ENCODE measurements at regions not wholly inside any gene's neighbourhood (a gene's known extent, or its start where the extent isn't known, plus 50 kb on each side); places are given as distances from the start of the nearest gene placed in this dataset.

DNA sequence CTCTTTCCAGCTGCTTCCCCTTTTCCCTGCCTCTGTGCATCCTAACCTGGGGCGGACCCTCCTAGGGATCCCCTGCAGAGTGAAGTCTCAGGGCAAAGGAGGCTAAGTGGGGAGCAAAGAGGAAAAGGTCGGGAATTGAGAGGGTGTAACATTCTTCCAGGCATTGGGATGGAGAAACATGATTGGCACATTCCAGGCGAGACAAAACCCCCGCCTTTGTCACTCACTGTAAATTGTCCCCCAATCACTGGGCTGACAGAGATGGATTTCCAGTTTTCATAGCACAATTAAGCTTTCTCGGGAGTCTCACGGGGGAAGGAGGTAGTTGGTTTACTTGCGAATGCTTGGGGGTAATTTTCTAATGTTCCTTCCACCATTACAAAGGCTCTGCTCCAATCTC, 74.9 kb downstream of the MIAT start:
- Histone ChIP-seq H3K27ac (ENCODE audit: low read depth) (no peak overlapping the region), H3K4me3 (ENCODE audit: low read depth, low read length) (no peak overlapping the region), H3K4me1 (ENCODE audit: insufficient read depth) (no peaks in the 10 kb centered on the region), H3K36me3 (ENCODE audit: insufficient read depth) (no peaks in the 10 kb centered on the region)
- WGBS: 86% methylated on average over 7 of the region's 7 CpGs
- no peak for DNase-seq (ENCODE audit: extremely low spot score)

DNA sequence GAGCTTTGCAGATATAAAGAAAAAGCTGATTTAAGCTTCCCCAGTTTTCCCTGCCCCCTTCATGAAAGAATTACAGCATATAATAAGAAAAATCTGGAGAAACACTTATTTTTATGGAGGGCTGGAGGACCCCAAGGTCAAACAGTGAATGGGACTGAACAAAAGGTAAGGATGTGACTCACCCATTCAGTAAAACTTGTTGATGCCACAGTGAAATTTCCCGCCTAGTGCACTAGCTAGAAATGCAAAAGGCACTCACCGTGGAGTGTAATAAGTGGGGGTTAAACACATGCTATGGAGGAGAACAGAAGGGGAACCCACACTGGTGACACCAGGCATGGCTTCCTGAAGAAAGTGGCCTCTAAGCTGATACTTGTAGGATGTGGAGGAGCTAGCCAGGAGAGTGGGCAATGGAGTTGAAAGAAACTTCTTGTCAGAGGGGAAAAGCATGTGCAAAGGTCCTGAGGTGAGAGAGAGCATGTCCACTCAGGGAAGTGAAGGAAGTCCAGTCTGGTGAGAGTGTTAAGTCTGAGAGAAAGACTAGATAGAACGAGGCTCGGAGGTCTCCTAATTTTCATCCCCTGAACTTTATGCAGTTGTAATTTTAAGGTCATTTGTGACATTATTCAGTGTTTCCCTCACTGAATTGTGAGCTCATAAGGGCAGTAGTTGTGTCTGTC, 77.1 kb downstream of the MIAT start:
- no peak for DNase-seq (ENCODE audit: extremely low spot score)
- H3K4me3 ChIP-seq (ENCODE audit: low read depth, low read length): no peak overlapping the region
- 90% methylated on average over 4 of the region's 4 CpGs for WGBS
- H3K4me1 ChIP-seq (ENCODE audit: insufficient read depth): no peaks in the 10 kb centered on the region
- H3K27ac ChIP-seq (ENCODE audit: low read depth): no peak overlapping the region
- no peaks in the 10 kb centered on the region for H3K36me3 ChIP-seq (ENCODE audit: insufficient read depth)

DNA sequence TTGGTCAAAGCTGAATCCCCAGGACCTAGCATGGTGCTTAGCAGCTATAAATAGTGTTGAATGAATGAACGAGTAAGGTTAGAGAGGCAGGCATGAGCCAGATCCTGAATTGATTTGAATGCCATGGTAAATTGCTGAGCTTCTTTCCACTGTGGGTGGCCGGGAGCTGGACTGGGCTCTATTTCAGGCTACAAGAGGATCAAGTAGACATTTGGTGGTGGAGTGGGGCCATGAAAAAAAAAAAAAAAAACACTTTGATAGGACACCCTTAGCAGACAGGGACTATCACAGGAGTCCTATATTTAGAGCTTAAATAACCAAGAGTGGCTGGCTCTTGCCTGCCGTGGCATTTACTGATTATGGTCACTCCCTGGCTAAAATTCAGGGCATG, 77.6 kb downstream of the MIAT start:
- no peaks in the 10 kb centered on the region for H3K4me1 ChIP-seq (ENCODE audit: insufficient read depth)
- H3K4me3 ChIP-seq (ENCODE audit: low read depth, low read length): no peak overlapping the region
- H3K27ac ChIP-seq (ENCODE audit: low read depth): no peak overlapping the region
- no peak for DNase-seq (ENCODE audit: extremely low spot score)
- 77% methylated on average over 3 of the region's 3 CpGs for WGBS
- no peaks in the 10 kb centered on the region for H3K36me3 ChIP-seq (ENCODE audit: insufficient read depth)

DNA sequence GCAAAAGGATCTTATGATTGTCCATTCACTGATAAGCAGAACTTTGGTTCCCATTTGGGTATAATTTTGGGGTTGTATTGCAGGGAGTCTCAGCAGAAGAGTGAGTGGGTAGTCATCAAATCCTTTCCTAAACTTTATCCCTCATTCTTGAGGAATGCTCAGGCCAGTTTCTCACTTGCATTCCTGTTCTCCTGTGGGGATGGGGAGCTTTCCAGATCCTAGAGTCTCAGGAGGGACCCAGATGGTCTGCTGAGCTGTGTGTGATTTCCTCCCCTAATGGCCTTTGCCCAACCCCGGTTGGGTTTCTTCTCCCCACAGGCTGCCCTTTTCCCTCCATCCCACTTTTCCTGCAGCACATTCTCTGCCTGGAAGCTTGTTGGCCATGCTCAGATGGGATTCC, 79.9 kb downstream of the MIAT start:
- no peak for DNase-seq (ENCODE audit: extremely low spot score)
- Histone ChIP-seq H3K4me3 (ENCODE audit: low read depth, low read length) (no peak overlapping the region), H3K36me3 (ENCODE audit: insufficient read depth) (no peaks in the 10 kb centered on the region), H3K4me1 (ENCODE audit: insufficient read depth) (peaks cover 1% of the 10 kb centered on the region), H3K27ac (ENCODE audit: low read depth) (no peak overlapping the region)
- 85% methylated on average over 1 of the region's 1 CpG for WGBS

DNA sequence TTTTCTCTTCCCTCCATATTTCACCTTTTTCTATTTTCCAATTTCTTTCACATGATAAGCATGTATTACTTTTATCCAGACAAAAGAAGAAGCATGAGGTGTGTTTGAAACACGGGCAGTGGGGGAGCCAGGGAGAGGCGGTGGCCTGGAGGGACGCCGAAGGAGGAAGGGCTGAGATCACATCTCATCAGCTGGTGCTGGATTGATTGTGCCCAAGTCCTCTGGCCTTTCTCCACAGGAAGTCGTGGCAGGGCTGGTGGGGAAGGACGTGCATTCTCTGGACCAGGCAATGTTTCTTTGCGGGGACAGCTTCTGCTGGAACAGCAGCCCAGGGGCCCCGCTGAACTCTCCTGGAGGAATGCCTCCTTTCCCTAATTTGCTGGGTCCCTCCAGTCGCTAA, 82.9 kb downstream of the MIAT start:
- WGBS: 66% methylated on average over 9 of the region's 9 CpGs
- H3K27ac ChIP-seq (ENCODE audit: low read depth): no peak overlapping the region
- H3K4me3 ChIP-seq (ENCODE audit: low read depth, low read length): no peak overlapping the region
- no peaks in the 10 kb centered on the region for H3K36me3 ChIP-seq (ENCODE audit: insufficient read depth)
- DNase-seq (ENCODE audit: extremely low spot score): no peak
- H3K4me1 ChIP-seq (ENCODE audit: insufficient read depth): peaks cover 1% of the 10 kb centered on the region

DNA sequence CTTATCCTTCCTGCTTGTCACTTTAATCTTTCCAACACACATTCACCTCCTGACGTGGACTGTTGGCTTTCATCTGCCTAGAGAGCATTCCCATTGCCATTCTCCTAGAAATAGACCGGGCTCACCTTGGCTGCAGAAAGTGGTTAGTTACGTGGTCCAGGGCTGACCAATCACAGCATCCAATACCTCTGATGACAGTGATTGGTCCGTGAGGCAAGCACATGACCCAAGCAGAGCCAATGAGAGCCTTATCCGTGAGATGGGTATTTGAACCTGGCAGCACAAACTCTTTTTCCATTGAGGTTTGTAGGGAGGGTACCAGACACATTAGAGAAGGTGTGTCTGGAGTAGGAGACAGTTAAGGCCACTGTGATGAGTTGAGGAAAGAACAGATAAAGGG, 85.8 kb downstream of the MIAT start:
- 89% methylated on average over 5 of the region's 5 CpGs for WGBS
- no peak overlapping the region for H3K4me3 ChIP-seq (ENCODE audit: low read depth, low read length)
- DNase-seq (ENCODE audit: extremely low spot score): no peak
- no peaks in the 10 kb centered on the region for H3K36me3 ChIP-seq (ENCODE audit: insufficient read depth)
- peaks cover 1% of the 10 kb centered on the region for H3K4me1 ChIP-seq (ENCODE audit: insufficient read depth)
- no peak overlapping the region for H3K27ac ChIP-seq (ENCODE audit: low read depth)

DNA sequence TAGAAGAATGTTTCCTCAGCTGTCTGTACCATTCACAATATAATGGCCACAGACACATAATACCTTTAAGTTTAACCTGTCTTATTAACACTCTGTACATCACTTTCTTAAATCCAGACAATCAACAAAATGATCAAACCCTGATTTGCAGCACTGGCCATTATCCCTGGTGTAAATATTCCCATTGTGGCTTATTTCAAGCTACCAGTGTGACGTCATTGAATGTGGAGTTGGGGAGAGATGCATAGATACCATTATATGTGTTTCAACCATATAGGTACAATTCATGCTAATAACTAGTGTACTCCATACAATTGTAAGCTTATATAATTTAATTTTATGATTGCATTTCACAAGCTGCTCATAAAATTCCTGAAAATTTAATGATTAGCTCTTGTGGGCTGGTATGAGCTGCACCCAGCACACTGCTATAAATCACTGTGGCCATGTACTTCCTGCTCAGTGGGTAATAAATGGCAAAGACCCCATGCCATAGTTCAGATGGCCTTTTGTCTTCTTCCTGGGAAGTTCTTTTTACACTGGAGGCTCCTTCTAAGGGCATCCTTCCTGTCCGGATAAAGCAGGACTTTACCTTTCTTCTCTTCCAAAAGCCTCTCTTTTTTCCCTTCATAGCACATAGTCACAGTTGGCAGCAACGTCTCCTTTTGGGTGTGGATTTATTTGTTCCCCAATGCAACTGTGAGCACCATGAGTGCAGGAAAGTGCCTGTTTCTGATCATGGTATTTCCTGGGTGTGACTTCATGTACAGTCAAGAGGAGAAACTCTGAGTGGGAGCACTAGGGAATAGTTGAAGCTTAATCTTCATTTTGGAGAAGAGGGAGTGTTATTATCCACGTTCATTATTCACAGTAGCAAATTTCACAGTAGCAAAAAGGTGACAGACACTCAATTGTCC, 87.8 kb downstream of the MIAT start:
- no peak overlapping the region for H3K27ac ChIP-seq (ENCODE audit: low read depth)
- H3K4me1 ChIP-seq (ENCODE audit: insufficient read depth): peaks cover 1% of the 10 kb centered on the region
- 70% methylated on average over 4 of the region's 4 CpGs for WGBS
- no peaks in the 10 kb centered on the region for H3K36me3 ChIP-seq (ENCODE audit: insufficient read depth)
- no peak for DNase-seq (ENCODE audit: extremely low spot score)
- no peak overlapping the region for H3K4me3 ChIP-seq (ENCODE audit: low read depth, low read length)

DNA sequence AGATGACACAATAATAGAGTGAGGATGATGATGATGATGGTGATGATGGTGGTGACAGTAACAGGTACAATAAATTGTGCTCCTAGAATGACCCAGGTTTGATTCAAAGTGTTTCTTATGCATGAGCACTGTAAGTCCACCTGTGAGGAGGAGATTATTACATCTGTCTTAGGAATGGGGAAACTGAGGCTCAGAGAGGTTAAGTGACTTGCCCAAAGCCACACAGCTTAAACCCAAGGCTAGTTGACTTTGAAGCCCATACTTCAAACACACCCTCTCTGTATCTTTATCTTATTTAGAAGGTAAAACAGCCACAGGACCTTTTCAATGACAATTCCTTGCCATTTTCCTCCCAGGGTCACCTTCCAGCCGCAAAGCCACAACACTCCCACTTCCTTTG, 88.9 kb downstream of the MIAT start:
- 83% methylated on average over 1 of the region's 1 CpG for WGBS
- Histone ChIP-seq H3K36me3 (ENCODE audit: insufficient read depth) (no peaks in the 10 kb centered on the region), H3K4me3 (ENCODE audit: low read depth, low read length) (no peak overlapping the region), H3K27ac (ENCODE audit: low read depth) (no peak overlapping the region), H3K4me1 (ENCODE audit: insufficient read depth) (no peaks in the 10 kb centered on the region)
- DNase-seq (ENCODE audit: extremely low spot score): no peak

DNA sequence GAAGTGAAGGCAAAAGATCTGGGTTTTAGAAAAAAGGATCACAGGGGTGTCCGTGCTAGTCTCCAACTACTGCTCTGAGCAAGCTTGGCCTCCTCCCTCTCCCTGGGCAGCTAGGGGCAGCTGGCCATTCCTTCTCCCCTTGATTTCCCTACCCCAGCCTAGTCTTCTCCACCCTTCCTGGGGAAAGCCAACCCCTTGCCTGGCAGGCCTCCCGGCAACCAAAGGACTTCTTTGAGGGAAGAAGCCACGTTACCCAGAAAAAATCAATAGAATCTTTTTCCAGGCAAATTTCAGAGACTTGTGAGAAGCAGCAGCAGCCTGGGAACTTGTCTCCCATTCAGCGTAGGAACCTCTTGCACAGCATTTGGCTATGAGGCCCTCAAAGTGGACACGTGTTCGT, 91.5 kb downstream of the MIAT start:
- DNase-seq (ENCODE audit: extremely low spot score): no peak
- no peaks in the 10 kb centered on the region for H3K4me1 ChIP-seq (ENCODE audit: insufficient read depth)
- H3K4me3 ChIP-seq (ENCODE audit: low read depth, low read length): no peak overlapping the region
- no peaks in the 10 kb centered on the region for H3K36me3 ChIP-seq (ENCODE audit: insufficient read depth)
- no peak overlapping the region for H3K27ac ChIP-seq (ENCODE audit: low read depth)
- WGBS: 81% methylated on average over 6 of the region's 6 CpGs

DNA sequence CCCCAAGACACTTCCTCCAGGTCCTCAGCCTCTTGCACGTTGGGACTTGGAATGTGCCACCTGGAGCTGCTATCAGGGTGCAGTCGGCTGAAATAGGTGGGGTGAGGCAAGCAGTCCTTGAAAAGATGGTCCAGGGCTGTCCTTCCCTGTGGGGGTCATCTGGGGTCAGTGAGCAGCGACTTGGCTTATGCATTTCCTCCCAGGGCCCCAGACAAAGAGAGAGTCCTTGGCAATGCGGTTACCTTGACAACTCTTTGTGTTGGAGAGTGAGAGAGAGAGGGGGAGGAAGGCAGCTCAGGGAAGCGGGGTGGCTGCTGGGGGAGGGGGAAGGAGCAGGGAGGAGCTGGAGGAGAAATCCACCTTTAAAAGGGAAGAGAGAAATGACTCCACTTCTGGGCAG, 93.8 kb downstream of the MIAT start:
- H3K4me1 ChIP-seq (ENCODE audit: insufficient read depth): no peaks in the 10 kb centered on the region
- no peak overlapping the region for H3K27ac ChIP-seq (ENCODE audit: low read depth)
- H3K36me3 ChIP-seq (ENCODE audit: insufficient read depth): no peaks in the 10 kb centered on the region
- no peak overlapping the region for H3K4me3 ChIP-seq (ENCODE audit: low read depth, low read length)
- DNase-seq (ENCODE audit: extremely low spot score): no peak
- WGBS: 32% methylated on average over 5 of the region's 5 CpGs

DNA sequence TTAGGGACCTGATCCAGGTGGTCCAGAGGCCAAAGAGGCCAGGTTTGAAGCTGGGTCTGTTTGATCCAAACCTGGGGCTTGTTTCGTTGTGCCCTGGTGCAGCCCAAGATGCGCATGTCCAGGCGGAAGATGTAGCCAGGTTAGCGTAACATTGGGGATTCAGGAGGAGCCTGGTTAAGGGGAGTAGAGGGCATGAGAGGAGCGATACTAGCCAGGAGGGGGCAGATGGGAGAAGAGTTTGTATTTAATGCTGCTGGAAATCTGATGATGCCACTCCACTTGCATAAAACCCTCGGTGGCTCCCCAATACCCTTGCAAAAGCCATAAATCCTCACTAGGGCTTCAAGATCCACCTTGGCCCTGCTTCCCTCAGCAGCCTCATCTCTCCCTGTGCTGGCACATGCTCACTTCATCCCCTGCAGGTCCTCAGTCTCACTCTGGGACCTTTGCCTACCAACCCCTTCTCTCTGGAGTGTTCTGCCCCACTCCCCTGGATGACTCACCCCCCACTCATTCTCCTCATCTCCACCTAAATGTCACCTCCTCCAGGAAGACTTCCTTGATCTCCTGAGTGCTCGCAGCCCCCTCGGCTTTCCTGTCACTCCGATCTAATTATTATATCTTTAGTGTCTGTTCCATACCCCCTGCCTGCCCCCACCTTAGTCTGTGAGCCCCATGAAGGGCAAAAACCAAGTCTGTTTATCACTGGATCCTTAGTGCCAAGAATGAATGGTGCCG, 95.9 kb downstream of the MIAT start:
- no peak for DNase-seq (ENCODE audit: extremely low spot score)
- WGBS: 90% methylated on average over 10 of the region's 10 CpGs

DNA sequence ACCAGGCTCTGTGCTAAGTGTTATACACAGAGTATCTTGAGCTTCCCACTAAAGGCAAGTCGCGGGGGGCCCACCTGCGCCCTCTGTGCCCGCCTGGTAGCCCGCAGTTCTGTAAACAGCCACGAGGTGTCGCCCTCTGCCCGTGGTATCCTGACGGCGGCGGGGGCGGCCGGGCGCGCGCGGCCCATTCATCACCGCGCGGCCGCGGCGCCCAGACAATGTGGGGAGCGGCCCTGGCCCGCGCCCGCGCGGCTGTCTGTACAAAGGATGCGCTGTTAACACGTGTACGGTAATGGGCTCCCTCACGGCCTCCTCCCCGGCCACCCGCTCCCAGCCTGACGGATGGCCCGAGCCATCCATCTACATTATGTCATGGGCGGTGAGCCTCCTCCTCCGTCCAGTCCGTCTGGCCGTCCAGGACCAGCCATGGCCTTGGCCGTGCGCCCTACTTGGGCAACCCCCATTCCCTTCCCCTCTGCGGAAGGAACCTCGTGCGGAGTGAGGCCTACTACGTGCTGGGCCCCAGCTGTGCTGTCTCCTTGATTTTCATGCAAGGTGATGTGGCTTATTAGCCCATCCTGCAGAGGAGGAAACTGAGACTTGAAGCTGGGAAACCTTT, 99.4 kb downstream of the MIAT start:
- H3K27ac ChIP-seq (ENCODE audit: low read depth): no peak overlapping the region

More for the DNA sequence above, 95.9 kb downstream of the MIAT start:
- no peaks in the 10 kb centered on the region for H3K4me1 ChIP-seq (ENCODE audit: insufficient read depth)
- H3K27ac ChIP-seq (ENCODE audit: low read depth): no peak overlapping the region
- H3K4me3 ChIP-seq (ENCODE audit: low read depth, low read length): no peak overlapping the region
- no peaks in the 10 kb centered on the region for H3K36me3 ChIP-seq (ENCODE audit: insufficient read depth)

DNA sequence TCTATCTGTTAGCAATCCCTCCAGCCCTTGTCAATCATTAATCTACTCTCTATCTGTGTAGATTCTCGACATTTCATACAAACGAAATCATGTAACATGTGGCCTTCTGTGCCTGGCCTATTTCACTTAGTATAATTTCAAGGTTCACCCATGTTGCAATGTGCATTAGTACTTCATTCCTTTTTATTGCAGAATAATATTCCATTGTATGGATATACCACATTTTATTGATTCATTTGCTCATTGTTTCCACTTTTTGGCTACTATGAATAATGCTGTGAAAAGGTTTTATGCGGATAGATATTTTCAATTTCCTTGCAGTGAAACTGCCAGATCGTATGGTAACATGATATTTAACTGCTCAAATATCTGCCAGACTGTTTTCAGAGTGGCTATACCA, 100.1 kb downstream of the MIAT start:
- 97% methylated on average over 4 of the region's 4 CpGs for WGBS

More for the DNA sequence above, 99.4 kb downstream of the MIAT start:
- WGBS: 12% methylated on average over 47 of the region's 47 CpGs
- H3K36me3 ChIP-seq (ENCODE audit: insufficient read depth): no peaks in the 10 kb centered on the region
- H3K4me3 ChIP-seq (ENCODE audit: low read depth, low read length): no peak overlapping the region
- DNase-seq (ENCODE audit: extremely low spot score): no peak
- H3K4me1 ChIP-seq (ENCODE audit: insufficient read depth): no peaks in the 10 kb centered on the region

More for the DNA sequence above, 100.1 kb downstream of the MIAT start:
- no peak for DNase-seq (ENCODE audit: extremely low spot score)
- no peaks in the 10 kb centered on the region for H3K36me3 ChIP-seq (ENCODE audit: insufficient read depth)
- H3K4me3 ChIP-seq (ENCODE audit: low read depth, low read length): no peak overlapping the region
- no peak overlapping the region for H3K27ac ChIP-seq (ENCODE audit: low read depth)
- H3K4me1 ChIP-seq (ENCODE audit: insufficient read depth): no peaks in the 10 kb centered on the region
